Hindlimb muscle (tissue), 1 donor: ENCODE measurements at regions not wholly inside any gene's neighbourhood (a gene's known extent, or its start where the extent isn't known, plus 50 kb on each side); places are given as distances from the start of the nearest gene placed in this dataset.
"Not testable (repeated sequence)": the region's sequence is repeated elsewhere in the genome, so short reads cannot be mapped to it uniquely, and the experiment has no call there.

Source experiments
- DNase-seq: peaks from one replicate; pipeline ENCODE4 v3.0.0-alpha.2; 2013

DNA sequence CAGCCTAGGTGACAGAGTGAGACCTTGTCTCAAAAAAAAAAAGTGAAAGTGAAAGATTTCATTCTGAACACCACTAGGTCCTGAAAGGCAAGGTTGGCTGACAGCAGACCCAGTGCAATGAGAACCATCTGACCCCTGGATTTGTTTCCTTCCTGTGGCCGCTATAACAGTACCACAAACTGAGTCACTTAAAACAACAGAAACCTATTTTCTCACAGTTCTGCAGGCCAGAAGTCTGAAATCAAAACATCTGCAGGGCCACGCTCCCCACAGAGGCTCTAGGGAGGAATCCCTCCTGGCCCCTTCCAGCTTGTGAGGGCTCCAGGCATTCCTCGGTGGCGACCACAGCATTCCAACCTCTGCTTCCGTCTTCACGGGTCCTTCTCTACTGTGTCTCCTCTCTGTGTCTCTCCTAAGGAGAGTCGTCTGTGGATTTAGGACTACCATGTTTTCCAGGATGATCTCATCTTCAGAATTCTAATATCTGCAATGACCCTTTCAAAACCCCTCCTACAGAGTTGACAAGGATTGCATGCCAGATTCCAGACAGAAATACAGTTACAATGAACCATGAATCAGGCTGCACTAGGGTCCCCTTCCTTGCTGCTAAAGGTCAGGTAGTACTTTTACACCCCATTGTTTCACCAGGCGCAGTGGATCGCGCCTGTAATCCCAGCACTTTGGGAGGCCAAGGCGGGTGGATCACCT is 78.0 kb upstream of the ADGRL1 start:
- not testable (repeated sequence) for DNase-seq

DNA sequence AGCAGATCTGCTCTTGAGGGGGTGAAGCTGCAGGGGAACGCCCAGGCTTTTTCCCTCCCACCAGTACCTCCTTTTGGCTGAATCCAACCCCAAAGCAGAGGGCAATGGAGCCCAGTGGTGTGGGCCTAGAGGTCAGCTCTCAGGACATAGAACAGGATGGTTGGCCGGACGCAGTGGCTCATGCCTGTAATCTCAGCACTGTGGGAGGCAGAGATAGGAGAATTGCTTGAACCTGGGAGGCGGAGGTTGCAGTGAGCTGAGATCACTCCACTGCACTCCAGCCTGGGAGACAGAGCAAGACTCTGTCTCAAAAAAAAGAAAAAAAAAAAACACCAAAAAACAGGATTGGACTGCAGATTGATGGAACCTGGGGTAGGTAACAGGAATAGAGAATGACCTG is 73.3 kb upstream of the ADGRL1 start:
- not testable (repeated sequence) for DNase-seq

DNA sequence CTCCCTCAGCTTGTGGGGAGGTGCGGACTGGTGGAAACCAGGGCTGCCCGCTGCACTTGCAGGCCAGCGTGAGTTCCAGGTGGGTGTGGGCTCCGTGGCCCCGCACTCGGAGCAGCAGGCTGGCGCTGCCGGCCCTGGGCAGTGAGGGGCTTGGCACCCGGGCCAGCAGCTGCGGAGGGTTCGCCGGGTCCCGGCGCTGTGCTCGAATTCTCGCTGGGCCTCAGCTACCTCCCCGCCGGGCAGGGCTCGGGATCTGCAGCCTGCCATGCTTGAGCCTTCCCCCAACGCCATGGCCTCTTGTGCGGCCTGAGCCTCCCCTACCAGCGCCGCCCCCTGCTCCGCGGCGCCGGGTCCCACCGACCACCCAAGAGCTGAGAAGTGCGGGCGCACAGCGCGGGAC is 71.6 kb upstream of the ADGRL1 start:
- DNase-seq, result no peak

DNA sequence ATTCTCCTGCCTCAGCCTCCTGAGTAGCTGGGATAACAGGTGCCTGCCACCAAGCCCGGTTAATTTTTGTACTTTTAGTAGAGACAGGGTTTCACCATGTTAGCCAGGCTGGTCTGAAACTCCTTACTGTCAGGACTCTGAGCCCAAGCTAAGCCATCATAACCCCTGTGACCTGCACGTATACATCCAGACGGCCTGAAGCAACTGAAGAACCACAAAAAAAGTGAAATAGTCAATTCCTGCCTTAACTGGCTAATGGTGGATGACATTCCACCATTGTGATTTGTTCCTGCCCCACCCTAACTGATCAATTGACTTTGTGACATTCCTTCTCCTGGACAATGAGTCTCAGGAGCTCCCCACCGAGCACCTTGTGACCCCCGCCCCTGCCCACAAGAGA is 69.9 kb upstream of the ADGRL1 start:
- DNase-seq, result not testable (repeated sequence)

DNA sequence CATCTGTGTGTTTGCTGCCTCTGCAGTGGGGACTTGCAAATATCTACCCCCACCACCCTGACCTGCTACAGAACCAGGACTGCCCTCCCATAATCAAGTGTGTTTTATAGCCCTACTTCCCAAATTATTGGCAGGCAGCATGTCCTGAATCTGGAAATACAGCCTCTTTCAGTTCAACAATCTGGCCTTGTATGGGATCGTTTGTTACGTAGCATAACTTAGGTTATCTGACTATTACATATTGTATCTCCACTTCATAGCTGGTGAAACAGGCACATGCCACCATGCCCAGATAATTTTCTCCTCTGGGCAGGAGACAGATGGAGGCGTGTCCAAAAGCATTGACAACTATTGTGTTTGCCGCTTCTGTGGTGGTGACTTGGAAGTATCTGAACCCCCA is 66.7 kb upstream of the ADGRL1 start:
- DNase-seq, result no peak

DNA sequence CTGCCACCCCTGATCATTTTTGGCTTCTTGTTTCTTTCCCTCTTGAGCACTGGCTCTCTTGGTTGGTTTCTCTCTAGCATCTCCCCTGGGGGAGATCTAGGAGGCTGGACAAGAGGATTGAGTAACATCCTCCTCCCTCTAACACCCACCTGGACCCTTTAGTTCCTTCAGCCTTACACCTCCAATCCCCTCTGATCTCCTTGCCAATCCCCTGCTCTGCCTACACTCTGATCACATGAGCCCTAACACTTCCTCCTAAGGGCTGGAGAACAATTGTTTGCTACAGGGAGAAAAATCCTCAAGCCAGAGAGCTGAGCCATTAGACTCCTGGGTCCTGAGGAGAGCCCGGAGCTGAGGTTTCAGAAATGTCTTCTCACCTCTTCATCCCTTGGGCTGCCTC is 65.9 kb upstream of the ADGRL1 start:
- no peak for DNase-seq

DNA sequence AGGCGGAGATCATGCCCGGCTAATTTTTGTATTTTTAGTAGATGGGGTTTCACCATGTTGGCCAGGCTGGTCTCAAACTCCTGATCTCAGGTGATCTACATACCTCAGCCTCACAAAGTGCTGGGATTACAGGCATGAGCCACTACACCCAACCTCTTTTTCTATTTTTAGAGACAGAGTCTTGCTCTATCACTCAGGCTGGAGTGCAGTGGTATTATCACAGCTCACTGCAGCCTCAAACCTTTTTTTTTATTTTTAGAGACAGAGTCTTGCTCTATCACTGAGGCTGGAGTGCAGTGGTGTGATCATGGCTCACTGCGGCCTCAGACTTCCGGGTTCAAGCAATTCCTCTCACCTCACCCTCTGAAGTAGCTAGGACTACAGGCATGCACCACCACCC is 64.6 kb upstream of the ADGRL1 start:
- not testable (repeated sequence) for DNase-seq

DNA sequence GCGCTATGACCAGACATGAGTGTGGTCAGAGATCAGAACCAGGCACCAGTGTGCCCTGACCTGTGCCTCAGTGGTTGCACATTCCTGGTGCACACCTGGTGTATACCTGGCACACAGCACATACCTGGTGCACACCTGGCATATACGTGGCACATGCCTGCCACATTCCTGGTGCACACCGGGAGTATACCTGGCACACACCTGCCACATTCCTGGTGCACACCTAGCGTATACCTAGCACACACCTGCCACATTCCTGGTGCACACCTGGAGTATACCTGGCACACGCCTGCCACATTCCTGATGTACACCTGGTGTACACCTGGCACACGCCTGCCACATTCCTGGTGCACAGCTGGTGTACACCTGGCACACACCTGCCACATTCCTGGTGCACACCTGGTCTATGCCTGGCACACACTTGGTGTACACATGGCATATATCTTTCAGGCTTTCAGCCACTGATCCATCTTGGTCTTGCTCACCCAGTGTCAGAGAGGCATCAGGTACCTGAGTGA is 61.3 kb upstream of the ADGRL1 start:
- DNase-seq, result no peak

DNA sequence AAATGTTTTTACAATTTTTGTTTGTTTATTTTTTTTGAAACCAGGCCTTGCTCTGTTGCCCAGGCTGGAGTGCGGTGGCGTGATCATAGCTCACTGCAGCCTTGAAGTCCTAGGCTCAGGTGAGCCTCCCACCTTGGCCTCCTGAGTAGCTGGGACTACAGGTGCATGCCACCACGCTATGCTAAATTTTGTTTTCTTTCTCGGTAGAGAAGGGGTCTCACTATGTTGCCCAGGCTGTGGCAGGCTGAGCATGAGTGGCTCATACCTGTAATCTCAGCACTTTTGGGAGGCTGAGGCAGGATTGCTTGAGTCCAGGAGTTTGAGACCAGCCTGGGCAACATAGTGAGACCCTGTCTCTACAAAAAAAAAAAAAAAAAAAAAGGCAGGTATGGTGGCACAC is 60.2 kb upstream of the ADGRL1 start:
- not testable (repeated sequence) for DNase-seq

DNA sequence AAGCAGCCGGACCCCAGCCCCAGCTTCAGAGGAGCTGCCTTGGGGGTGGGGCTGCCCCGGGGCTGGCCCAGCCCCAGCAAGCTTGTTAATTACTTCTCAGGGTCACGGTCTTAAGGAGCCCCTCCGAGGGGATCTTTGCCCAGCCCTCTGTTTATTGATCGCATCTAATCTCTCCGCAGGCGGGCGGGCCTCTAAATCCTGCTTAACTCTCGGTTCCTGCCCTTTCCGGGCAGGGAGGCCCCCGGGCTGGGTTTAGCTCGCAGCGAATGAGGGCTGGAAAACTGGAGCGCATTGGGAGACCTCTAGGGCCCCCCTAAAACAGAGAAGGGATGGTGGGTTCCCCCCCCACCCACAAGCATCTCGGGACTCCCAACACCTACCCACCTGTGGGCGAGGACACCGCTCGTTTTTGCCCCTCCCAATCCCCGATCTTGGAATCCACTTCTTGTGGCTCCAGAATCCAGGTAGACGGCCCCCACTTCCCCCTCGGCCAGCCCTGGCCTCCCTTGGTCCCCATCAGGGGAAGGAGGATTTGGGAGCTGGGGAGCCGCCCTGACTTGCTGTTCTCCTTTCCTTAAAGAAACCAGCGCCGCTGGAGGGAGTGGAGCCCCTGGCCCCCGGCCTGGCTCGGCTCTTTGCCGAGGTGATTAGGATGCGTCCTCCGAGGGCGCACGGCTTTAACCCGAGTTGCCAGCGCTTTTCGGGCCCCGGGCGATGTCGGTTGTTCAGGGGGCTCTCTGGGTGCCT is 59.5 kb upstream of the ADGRL1 start:
- DNase-seq, result peak; percentile 59

DNA sequence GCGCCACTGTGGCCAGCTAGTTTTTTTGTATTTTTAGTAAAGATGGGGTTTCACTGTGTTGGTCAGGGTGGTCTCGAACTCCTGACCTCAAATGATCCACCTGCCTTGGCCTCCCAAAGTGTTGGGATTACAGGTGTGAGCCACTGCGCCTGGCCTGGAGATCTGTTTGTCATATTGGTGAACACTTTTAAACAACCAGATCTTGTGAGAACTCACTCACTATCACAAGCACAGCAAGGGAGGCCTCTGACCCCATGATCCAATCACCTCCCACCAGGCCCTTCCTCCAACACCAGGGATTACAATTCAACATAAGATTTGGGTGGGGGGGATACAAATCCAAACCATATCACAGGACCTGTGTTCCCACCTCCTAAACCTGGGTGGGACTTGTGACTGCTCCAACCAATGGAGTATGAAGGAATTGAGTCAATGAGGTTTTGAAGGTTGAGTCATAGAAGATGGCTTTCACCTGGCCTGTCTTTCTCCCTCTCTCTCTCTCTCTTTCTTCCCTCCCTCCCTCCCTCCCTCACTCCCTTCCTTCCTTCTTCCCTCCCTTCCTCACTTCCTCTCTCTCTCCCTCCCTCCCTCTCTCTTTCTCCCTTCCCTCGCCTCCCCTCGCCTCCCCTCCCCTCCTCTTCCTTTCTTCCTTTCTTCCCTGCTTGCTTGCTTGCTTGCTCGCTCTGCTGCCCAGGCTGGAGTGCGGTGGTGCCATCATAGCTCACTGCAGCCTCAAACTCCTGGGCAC is 50.1 kb upstream of the ADGRL1 start:
- not testable (repeated sequence) for DNase-seq
